Bronchial epithelial cell (primary cell): ENCODE measurements at regions not wholly inside any gene's neighbourhood (a gene's known extent, or its start where the extent isn't known, plus 50 kb on each side); places are given as distances from the start of the nearest gene placed in this dataset.
A peak's percentile ranks its signal among the peaks of the same experiment; 100 is the strongest.

Experiments used
- DNase-seq: peaks from one replicate; pipeline ENCODE4 v3.0.0-alpha.2; 2010; ENCODE audit warnings: low read depth
- FAIRE-seq: peaks from 2 replicates; lab custom pipeline; 2011; peaks lifted over from hg19 to GRCh38; lab: Jason Lieb, UNC
- H3K27me3 ChIP-seq: 2 replicates; pipeline ENCODE4 v1.5.1; 2011; ENCODE audit warnings: low read length; ENCODE audit not compliant: control insufficient read depth, insufficient read depth
- H3K36me3 ChIP-seq: 2 replicates; pipeline ENCODE4 v1.5.1; 2011; ENCODE audit warnings: low read length; ENCODE audit not compliant: control insufficient read depth, insufficient read depth
- H3K4me3 ChIP-seq: 2 replicates; pipeline ENCODE4 v1.5.1; 2011; ENCODE audit warnings: mild to moderate bottlenecking, low read depth, low read length, control low read depth
- TF ChIP-seq, protein P1 (sequence below): IDR thresholded peaks from 2 replicates; pipeline ENCODE4 v1.5.1; 2011; ENCODE audit warnings: mild to moderate bottlenecking, moderate library complexity, low read length, control low read depth, inconsistent platforms; ENCODE audit not compliant: insufficient read depth, severe bottlenecking

- DNase-seq = peak; percentile 64
- Histone ChIP-seq H3K27me3 (no peaks in the 10 kb centered on the region), H3K36me3 (no peaks in the 10 kb centered on the region), H3K4me3 (no peak overlapping the region)
- no peak for FAIRE-seq
- TF ChIP-seq, protein P1, sequence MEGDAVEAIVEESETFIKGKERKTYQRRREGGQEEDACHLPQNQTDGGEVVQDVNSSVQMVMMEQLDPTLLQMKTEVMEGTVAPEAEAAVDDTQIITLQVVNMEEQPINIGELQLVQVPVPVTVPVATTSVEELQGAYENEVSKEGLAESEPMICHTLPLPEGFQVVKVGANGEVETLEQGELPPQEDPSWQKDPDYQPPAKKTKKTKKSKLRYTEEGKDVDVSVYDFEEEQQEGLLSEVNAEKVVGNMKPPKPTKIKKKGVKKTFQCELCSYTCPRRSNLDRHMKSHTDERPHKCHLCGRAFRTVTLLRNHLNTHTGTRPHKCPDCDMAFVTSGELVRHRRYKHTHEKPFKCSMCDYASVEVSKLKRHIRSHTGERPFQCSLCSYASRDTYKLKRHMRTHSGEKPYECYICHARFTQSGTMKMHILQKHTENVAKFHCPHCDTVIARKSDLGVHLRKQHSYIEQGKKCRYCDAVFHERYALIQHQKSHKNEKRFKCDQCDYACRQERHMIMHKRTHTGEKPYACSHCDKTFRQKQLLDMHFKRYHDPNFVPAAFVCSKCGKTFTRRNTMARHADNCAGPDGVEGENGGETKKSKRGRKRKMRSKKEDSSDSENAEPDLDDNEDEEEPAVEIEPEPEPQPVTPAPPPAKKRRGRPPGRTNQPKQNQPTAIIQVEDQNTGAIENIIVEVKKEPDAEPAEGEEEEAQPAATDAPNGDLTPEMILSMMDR = no peak
Observed at GRCh38 chrX:34559325-34559724, 97.8 kb downstream of the TMEM47 start.

DNA sequence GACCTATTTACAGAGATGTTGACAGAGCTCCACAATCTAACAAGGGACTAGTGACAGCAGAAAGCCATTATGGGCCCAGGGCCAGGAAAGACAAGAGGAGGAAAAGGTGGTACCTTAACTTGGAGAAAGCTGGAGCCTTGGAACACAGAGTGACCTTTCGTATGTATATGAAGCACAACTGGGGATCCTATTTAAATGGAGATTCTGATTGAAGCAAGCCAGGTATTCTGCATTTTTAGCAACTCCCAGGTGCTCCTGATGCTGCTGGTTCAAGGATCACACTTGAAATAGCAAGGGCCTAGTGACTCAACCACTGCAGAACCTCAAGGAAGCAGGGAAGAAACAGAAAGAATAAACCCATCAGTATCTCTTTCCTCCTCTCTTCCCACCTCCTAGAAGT lies 99.4 kb downstream of the TMEM47 start:
- TF ChIP-seq, protein P1 = no peak
- FAIRE-seq (no peak), DNase-seq (no peak)
- Histone ChIP-seq H3K27me3 (no peaks in the 10 kb centered on the region), H3K4me3 (no peak overlapping the region), H3K36me3 (no peaks in the 10 kb centered on the region)

DNA sequence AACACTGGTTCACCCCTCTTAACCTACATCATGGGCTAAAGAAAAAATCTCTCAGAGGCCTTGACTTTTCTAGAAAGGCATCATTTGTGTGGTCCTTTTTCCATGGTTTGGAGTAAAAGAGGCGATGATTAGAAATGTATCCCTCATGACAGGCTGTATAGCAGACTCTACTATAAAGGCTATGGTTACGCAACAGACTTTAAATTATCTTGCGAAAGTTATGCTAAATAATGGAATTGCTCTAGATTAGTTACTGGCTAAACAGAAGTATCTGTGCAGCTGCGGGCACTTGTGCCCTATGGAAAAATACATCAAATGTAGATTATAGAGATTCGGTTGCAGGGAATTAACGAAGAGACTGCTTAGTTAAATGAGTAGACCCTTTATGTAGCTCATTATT lies 101.6 kb downstream of the TMEM47 start:
- Histone ChIP-seq H3K4me3 (no peak overlapping the region), H3K36me3 (no peaks in the 10 kb centered on the region), H3K27me3 (no peaks in the 10 kb centered on the region)
- FAIRE-seq = no peak
- TF ChIP-seq, protein P1 = no peak
- no peak for DNase-seq

DNA sequence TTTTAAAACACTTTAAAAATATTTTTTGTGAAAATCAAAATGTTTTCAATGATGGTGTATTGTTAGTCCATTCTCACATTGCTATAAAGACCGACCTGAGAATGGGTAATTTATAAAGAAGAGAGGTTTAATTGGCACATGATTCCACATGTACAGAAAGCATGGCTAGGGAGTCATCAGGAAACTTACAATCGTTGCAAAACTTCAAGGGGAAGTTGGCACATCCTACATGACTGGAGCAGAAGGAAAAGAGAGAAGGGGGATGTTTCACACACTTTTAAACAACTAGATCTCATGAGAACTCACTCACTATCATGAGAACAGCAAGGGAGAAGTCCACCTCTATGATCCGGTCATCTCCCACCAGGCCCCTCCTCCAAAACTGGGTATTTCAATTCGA lies 110.7 kb downstream of the TMEM47 start:
- peak; percentile 56 for DNase-seq

DNA sequence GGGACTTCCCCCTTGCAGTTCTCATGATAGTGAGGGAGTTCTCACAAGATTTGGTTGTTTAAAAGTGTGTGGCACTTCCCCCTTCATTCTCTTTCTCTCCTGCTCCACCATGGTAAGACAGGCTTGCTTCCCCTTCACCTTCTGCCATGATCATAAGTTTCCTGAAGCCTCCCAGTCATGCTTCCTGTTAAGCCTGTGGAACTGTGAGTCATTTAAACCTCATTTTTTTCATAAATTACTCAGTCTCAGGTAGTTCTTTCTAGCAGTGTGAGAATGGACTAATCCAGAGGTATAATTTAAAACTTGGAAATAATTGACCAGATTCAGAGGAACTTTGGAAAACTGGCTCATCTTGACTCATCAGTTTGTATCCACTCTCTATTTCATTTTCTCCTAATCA lies 129.0 kb downstream of the TMEM47 start:
- Histone ChIP-seq H3K4me3 (no peak overlapping the region), H3K27me3 (no peaks in the 10 kb centered on the region), H3K36me3 (no peaks in the 10 kb centered on the region)
- DNase-seq (peak; percentile 66), FAIRE-seq (no peak)
- TF ChIP-seq, protein P1 = no peak

More for the DNA sequence above, 110.7 kb downstream of the TMEM47 start:
- Histone ChIP-seq H3K27me3 (no peaks in the 10 kb centered on the region), H3K4me3 (no peak overlapping the region), H3K36me3 (no peaks in the 10 kb centered on the region)
- TF ChIP-seq, protein P1 = no peak
- FAIRE-seq = no peak

DNA sequence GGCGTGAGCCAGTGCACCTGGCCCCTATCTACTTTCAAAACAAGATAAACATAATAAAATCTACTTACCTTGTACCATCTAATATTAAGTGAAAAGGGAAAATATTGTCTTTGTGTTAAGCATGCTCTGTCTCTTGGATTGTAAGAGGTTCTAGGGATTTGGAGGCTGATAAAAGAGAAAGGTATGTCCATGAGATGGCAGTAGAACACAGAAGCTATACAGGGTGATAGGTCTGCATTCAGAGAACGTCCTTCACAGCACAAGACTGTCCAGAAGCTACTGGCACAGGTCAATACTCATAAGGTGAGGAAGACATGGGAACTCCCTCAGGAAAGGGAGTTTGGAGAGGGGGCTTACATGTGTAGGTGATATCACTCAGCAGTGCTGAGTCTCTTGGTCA lies 135.5 kb downstream of the TMEM47 start:
- Histone ChIP-seq H3K36me3 (no peaks in the 10 kb centered on the region), H3K27me3 (no peaks in the 10 kb centered on the region), H3K4me3 (no peak overlapping the region)
- DNase-seq = peak; percentile 38
- TF ChIP-seq, protein P1 = peak; percentile 21
- FAIRE-seq = no peak
